H1 (cell line): ENCODE measurements at regions not wholly inside any gene's neighbourhood (a gene's known extent, or its start where the extent isn't known, plus 50 kb on each side); places are given as distances from the start of the nearest gene placed in this dataset.

Experiments
- CTCF ChIA-PET: fragments of 300-600 bp; sonication (Branson Sonifier 250); formaldehyde crosslinking; loops from one replicate; lab custom pipeline; 2021; ENCODE audit not compliant: partially characterized antibody; lab: Charles Lee
- POLR2A ChIA-PET: fragments of 300-600 bp; sonication (Branson Sonifier 250); formaldehyde crosslinking; loops from one replicate; lab custom pipeline; 2021; ENCODE audit warnings: inconsistent platforms; ENCODE audit not compliant: partially characterized antibody; lab: Charles Lee
- DNase-seq, 2 experiments: peaks; one replicate each; pipeline versions ENCODE4 v3.0.0 to v3.0.0-alpha.2; 2010 to 2022; ENCODE audit warnings: low spot score in 2 of 2, low read depth in 1 of 2, mixed read lengths in 1 of 2
- FAIRE-seq: peaks from 2 replicates; lab custom pipeline; 2011; peaks lifted over from hg19 to GRCh38; lab: Jason Lieb, UNC
- H2AFZ ChIP-seq: 2 replicates; pipeline ENCODE4 v1.8.1; 2012; ENCODE audit warnings: low read length, inconsistent platforms
- H2AK5ac ChIP-seq: 2 replicates; pipeline ENCODE4 v1.6.1; 2013; ENCODE audit warnings: low read depth, low read length
- H2BK120ac ChIP-seq: replicated peaks from 2 replicates; pipeline ENCODE3; 2013; ENCODE audit warnings: low read depth, low read length, inconsistent platforms
- H2BK12ac ChIP-seq: 2 replicates; pipeline ENCODE4 v1.6.1; 2013; ENCODE audit warnings: low read depth, low read length
- H2BK15ac ChIP-seq: 2 replicates; pipeline ENCODE4 v1.6.1; 2013; ENCODE audit warnings: low read length
- H2BK20ac ChIP-seq: 2 replicates; pipeline ENCODE4 v1.6.1; 2013; ENCODE audit warnings: low read length
- H2BK5ac ChIP-seq: 2 replicates; pipeline ENCODE4 v1.6.1; 2013; ENCODE audit warnings: low read depth, low read length
- H3K14ac ChIP-seq: 2 replicates; pipeline ENCODE4 v1.6.1; 2013; ENCODE audit warnings: inconsistent platforms; ENCODE audit not compliant: insufficient read length
- H3K18ac ChIP-seq: 2 replicates; pipeline ENCODE4 v1.6.1; 2013; ENCODE audit warnings: low read length; ENCODE audit errors: extremely low read depth
- H3K23ac ChIP-seq: 2 replicates; pipeline ENCODE4 v1.6.1; 2013; ENCODE audit warnings: inconsistent platforms; ENCODE audit not compliant: insufficient read length
- H3K23me2 ChIP-seq: 2 replicates; pipeline ENCODE4 v1.6.1; 2013; ENCODE audit warnings: low read depth, low read length
- H3K27ac ChIP-seq: 2 replicates; pipeline ENCODE4 v1.6.1; 2011; ENCODE audit warnings: low read depth, low read length, inconsistent platforms
- H3K27me3 ChIP-seq, 4 experiments: replicated peaks in 1 of 4; 1 replicate in 1 of 4; 2 replicates in 3 of 4; pipeline versions ENCODE4 v1.6.1 to v1.8.1; 2011 to 2013; ENCODE audit warnings: low read length in 3 of 4, mild to moderate bottlenecking in 3 of 4, inconsistent platforms in 2 of 4, mixed read lengths in 2 of 4, moderate library complexity in 1 of 4; ENCODE audit not compliant: control insufficient read depth in 3 of 4, insufficient read depth in 3 of 4; ENCODE audit errors: extremely low read depth in 1 of 4
- H3K36me3 ChIP-seq, 4 experiments: 2 replicates each; pipeline versions ENCODE4 v1.6.1 to v1.8.1; 2011 to 2013; ENCODE audit warnings: mild to moderate bottlenecking in 4 of 4, low read length in 3 of 4, moderate library complexity in 2 of 4, control low read depth in 1 of 4, inconsistent platforms in 1 of 4; ENCODE audit not compliant: insufficient read depth in 4 of 4, control insufficient read depth in 2 of 4
- H3K4ac ChIP-seq: replicated peaks from 2 replicates; pipeline ENCODE3; 2013; ENCODE audit warnings: low read length, low read depth, mixed read lengths, inconsistent platforms; ENCODE audit not compliant: insufficient read length
- H3K4me1 ChIP-seq, 4 experiments: replicated peaks in 1 of 4; 1 replicate in 1 of 4; 2 replicates in 3 of 4; pipeline versions ENCODE4 v1.6.1 to v1.8.1; 2011 to 2013; ENCODE audit warnings: low read length in 3 of 4, inconsistent platforms in 2 of 4, mixed read lengths in 1 of 4; ENCODE audit not compliant: insufficient read depth in 4 of 4, control insufficient read depth in 3 of 4
- H3K4me2 ChIP-seq, 2 experiments: 2 replicates each; pipeline versions ENCODE4 v1.6.1 to v1.8.1; 2011 to 2013; ENCODE audit warnings: low read depth in 2 of 2, low read length in 2 of 2, control low read depth in 1 of 2, inconsistent platforms in 1 of 2, mild to moderate bottlenecking in 1 of 2; ENCODE audit not compliant: insufficient read depth in 1 of 2
- H3K4me3 ChIP-seq, 4 experiments: fragments of 200-600, 300-600 bp in 1 of 4; sonication (generic), shearing (Covaris generic), sonication (Bioruptor Twin) in 1 of 4; 2 replicates each; pipeline versions ENCODE4 v1.5.1 to v1.8.1; 2011 to 2016; ENCODE audit warnings: low read length in 4 of 4, low read depth in 3 of 4, control low read depth in 2 of 4, inconsistent platforms in 2 of 4, mild to moderate bottlenecking in 2 of 4, mixed read lengths in 1 of 4, moderate library complexity in 1 of 4; ENCODE audit not compliant: insufficient read depth in 2 of 4; ENCODE audit errors: extremely low read depth in 1 of 4
- H3K56ac ChIP-seq: replicated peaks from 2 replicates; pipeline ENCODE3; 2013; ENCODE audit warnings: low read depth, mild to moderate bottlenecking, mixed read lengths, low read length, inconsistent platforms; ENCODE audit not compliant: insufficient read length
- H3K79me1 ChIP-seq: 2 replicates; pipeline ENCODE4 v1.6.1; 2013; ENCODE audit warnings: low read depth, low read length, control low read depth
- H3K79me2 ChIP-seq, 2 experiments: 2 replicates each; pipeline versions ENCODE4 v1.6.1 to v1.8.1; 2012 to 2013; ENCODE audit warnings: low read length in 2 of 2, mild to moderate bottlenecking in 2 of 2, inconsistent platforms in 1 of 2; ENCODE audit not compliant: insufficient read depth in 2 of 2, control insufficient read depth in 1 of 2
- H3K9ac ChIP-seq, 4 experiments: replicated peaks in 1 of 4; 1 replicate in 1 of 4; 2 replicates in 3 of 4; pipeline versions ENCODE4 v1.6.1 to v1.8.1; 2011 to 2013; ENCODE audit warnings: low read depth in 3 of 4, low read length in 3 of 4, control low read depth in 2 of 4, mild to moderate bottlenecking in 2 of 4, moderate library complexity in 2 of 4, inconsistent platforms in 1 of 4; ENCODE audit errors: extremely low read depth in 1 of 4
- H3K9me3 ChIP-seq, 2 experiments: 2 replicates each; pipeline versions ENCODE4 v1.6.1 to v1.8.1; 2012 to 2013; ENCODE audit warnings: mild to moderate bottlenecking in 2 of 2, moderate library complexity in 2 of 2, control low read depth in 1 of 2, inconsistent platforms in 1 of 2, low read depth in 1 of 2, low read length in 1 of 2, mixed read lengths in 1 of 2; ENCODE audit not compliant: insufficient read depth in 2 of 2
- H4K20me1 ChIP-seq, 2 experiments: replicated peaks in 1 of 2; 2 replicates each; pipeline versions ENCODE3 to v1.8.1; 2011 to 2013; ENCODE audit warnings: inconsistent platforms in 2 of 2, low read length in 2 of 2, mild to moderate bottlenecking in 1 of 2; ENCODE audit not compliant: insufficient read depth in 2 of 2, control insufficient read depth in 1 of 2
- H4K5ac ChIP-seq: 2 replicates; pipeline ENCODE4 v1.6.1; 2013; ENCODE audit warnings: low read length, low read depth, mixed read lengths, inconsistent platforms; ENCODE audit not compliant: insufficient read length
- H4K8ac ChIP-seq: 2 replicates; pipeline ENCODE4 v1.8.0; 2013; ENCODE audit warnings: mild to moderate bottlenecking, moderate library complexity, low read length, inconsistent platforms; ENCODE audit not compliant: insufficient read depth; ENCODE audit errors: extremely low read depth
- H4K91ac ChIP-seq: replicated peaks from 2 replicates; pipeline ENCODE3; 2013; ENCODE audit warnings: low read length, mixed read lengths, inconsistent platforms; ENCODE audit not compliant: insufficient read length
- BCL11A ChIP-seq, 2 experiments: IDR thresholded peaks; one replicate each; pipeline ENCODE4 v1.6.1; 2011; ENCODE audit warnings: low read depth in 2 of 2, low read length in 2 of 2, mild to moderate bottlenecking in 2 of 2
- GABPA ChIP-seq: IDR thresholded peaks from 2 replicates; pipeline ENCODE4 v1.6.1; 2011; ENCODE audit warnings: mild to moderate bottlenecking, low read length, moderate library complexity, borderline replicate concordance; ENCODE audit not compliant: insufficient read depth
- NRF1 ChIP-seq: IDR thresholded peaks from 2 replicates; pipeline ENCODE4 v1.6.1; 2011; ENCODE audit warnings: mild to moderate bottlenecking, low read depth, low read length, improper control_type of control experiment
- PHF8 ChIP-seq: fragments of 200-600 bp; sonication (generic); conservative IDR thresholded peaks from 2 replicates; pipeline ENCODE4 v1.7.1; 2012; ENCODE audit warnings: low read depth, mild to moderate bottlenecking, inconsistent platforms, low read length, moderate library complexity
- RBBP5 ChIP-seq: IDR thresholded peaks from 2 replicates; pipeline ENCODE4 v1.7.1; 2012; ENCODE audit warnings: low read depth, mild to moderate bottlenecking, inconsistent platforms, low read length, moderate library complexity, borderline replicate concordance
- SP1 ChIP-seq: IDR thresholded peaks from 2 replicates; pipeline ENCODE4 v1.6.1; 2011; ENCODE audit warnings: low read depth, low read length
- SP4 ChIP-seq: IDR thresholded peaks from 2 replicates; pipeline ENCODE4 v1.6.1; 2012; ENCODE audit warnings: low read length, inconsistent platforms
- TBP ChIP-seq: IDR thresholded peaks from 2 replicates; pipeline ENCODE4 v1.6.1; 2011; ENCODE audit warnings: low read depth, low read length, improper control_type of control experiment
- WGBS, 2 experiments: shearing (Covaris generic) in 1 of 2; methylation state at CpG; one replicate each; pipeline versions ENCODE4 v1.1.6 to v1.1.7; 2013 to 2015; ENCODE audit warnings: low lambda C conversion rate in 2 of 2, mixed read lengths in 2 of 2, inconsistent platforms in 1 of 2, low coverage in 1 of 2, missing lambda C conversion rate in 1 of 2; ENCODE audit not compliant: insufficient replicate concordance in 2 of 2, insufficient coverage in 1 of 2, insufficient read length in 1 of 2; ENCODE audit errors: extremely low coverage in 1 of 2, missing lambda C conversion rate in 1 of 2; 5-methylcytosine and 5-hydroxymethylcytosine counted together
- TF ChIP-seq, protein P1 (sequence below): IDR thresholded peaks from 2 replicates; pipeline ENCODE4 v1.6.1; 2012; ENCODE audit warnings: low read length, inconsistent platforms
- TF ChIP-seq, protein P2 (sequence below): IDR thresholded peaks from 2 replicates; pipeline ENCODE4 v1.6.1; 2012; ENCODE audit warnings: inconsistent platforms

DNA sequence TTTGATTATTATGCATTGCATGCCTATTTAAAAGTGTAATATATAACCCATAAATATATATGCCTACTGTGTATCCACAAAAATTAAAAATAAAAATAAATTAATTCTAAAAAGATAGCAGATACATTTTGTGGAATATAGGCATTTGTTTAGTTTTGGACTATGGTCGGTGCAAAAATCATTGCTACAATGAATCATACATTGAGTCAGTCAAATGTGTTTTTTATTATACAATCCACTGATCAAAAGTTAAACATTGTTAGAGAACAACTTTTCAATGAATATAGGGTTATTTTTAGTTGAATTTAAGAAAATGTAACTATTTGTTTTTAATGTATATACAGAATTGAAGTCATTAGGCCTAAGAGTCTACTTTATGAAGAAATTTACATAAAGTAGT lies 885.9 kb downstream of the EFNA5 start:
- Histone ChIP-seq H2BK12ac (no peak overlapping the region), H3K36me3 (no peaks in the 10 kb centered on the region), H3K27ac (no peak overlapping the region), H4K8ac (no peak overlapping the region), H3K9me3 (no peaks in the 10 kb centered on the region), H2BK120ac (no peak overlapping the region), H3K56ac (no peak overlapping the region), H4K91ac (no peak overlapping the region), H4K20me1 (no peaks in the 10 kb centered on the region), H2AK5ac (no peak overlapping the region), H2BK5ac (no peak overlapping the region), H3K79me2 (no peaks in the 10 kb centered on the region), H4K5ac (no peak overlapping the region), H2AFZ (no peak overlapping the region), H3K9ac (no peak overlapping the region), H3K4ac (no peak overlapping the region), H3K4me1 (peaks cover 0 to 3% (median 0%) of the 10 kb centered on the region in 4 experiments; a peak in 1 of 7 replicates), H2BK15ac (no peak overlapping the region), H3K4me3 (no peak overlapping the region), H3K27me3 (no peaks in the 10 kb centered on the region), H2BK20ac (no peak overlapping the region), H3K79me1 (no peaks in the 10 kb centered on the region), H3K14ac (no peak overlapping the region), H3K4me2 (no peak overlapping the region), H3K18ac (no peak overlapping the region), H3K23me2 (no peaks in the 10 kb centered on the region), H3K23ac (no peak overlapping the region)
- CTCF ChIA-PET, result no interaction called here
- no peak for TF ChIP-seq PHF8
- TF ChIP-seq TBP, result no peak
- TF ChIP-seq, protein P1, sequence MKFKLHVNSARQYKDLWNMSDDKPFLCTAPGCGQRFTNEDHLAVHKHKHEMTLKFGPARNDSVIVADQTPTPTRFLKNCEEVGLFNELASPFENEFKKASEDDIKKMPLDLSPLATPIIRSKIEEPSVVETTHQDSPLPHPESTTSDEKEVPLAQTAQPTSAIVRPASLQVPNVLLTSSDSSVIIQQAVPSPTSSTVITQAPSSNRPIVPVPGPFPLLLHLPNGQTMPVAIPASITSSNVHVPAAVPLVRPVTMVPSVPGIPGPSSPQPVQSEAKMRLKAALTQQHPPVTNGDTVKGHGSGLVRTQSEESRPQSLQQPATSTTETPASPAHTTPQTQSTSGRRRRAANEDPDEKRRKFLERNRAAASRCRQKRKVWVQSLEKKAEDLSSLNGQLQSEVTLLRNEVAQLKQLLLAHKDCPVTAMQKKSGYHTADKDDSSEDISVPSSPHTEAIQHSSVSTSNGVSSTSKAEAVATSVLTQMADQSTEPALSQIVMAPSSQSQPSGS, result no peak
- TF ChIP-seq SP1, result no peak
- no peak for TF ChIP-seq SP4
- TF ChIP-seq, protein P2, sequence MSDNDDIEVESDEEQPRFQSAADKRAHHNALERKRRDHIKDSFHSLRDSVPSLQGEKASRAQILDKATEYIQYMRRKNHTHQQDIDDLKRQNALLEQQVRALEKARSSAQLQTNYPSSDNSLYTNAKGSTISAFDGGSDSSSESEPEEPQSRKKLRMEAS, result no peak
- TF ChIP-seq BCL11A (IDR thresholded peaks at IDR 0.05; ENCODE audit: low read depth in 2 of 2, low read length in 2 of 2), result no peak
- TF ChIP-seq GABPA, result no peak
- TF ChIP-seq RBBP5, result no peak
- no peak for TF ChIP-seq NRF1
- no peak for DNase-seq
- 83% methylated on average over 1 of the region's 1 CpG; no CpG with 5 or more reads in 1 of the 2 experiments for WGBS, 2 experiments
- POLR2A ChIA-PET, result no interaction called here
- FAIRE-seq, result no peak
